ENCODE measurements at regions not wholly inside any gene's neighbourhood (a gene's known extent, or its start where the extent isn't known, plus 50 kb on each side); places are given as distances from the start of the nearest gene placed in this dataset.

DNA sequence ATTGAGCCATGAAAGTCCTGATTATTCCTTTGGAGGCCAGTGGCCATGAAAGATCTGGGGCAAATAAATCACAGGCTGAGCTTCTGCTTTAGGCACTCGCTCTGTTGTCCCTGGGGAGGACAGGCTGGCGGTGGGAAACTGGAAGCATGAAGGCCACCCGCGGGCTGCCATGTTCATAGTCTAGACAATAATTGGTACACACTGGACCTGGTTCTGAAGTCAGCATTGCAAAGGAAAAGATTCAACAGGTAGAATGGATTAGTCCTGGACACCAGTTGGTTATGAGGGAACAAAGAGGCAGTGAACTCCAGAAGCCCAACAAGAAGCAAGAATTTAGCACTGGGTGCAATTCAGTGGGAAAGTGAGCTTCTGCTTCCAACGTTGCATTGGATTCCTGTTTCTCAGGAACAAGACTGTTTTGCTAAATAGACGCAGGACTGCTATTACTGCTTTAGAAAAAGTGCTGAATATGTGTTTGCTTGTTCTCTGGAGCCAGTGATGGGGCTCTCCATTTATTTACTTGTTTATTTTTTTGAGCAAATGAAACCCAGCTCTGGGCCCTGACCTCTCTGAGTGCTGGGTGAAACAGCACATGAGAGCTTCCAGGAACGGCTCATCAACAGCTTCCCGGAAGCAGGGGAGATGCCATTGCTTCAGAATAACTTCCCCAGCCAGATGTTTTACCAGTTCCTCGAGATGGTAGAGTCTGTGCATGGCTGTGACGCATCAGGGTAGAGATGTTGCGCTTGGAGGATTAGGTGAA lies 336.4 kb downstream of the ZNF536 start:
- no peak for TF ChIP-seq CTCF (conservative IDR thresholded peaks at IDR 0.05 in 1 of 2, IDR thresholded peaks at IDR 0.05 in 1 of 2; ENCODE audit: low read depth in 1 of 2, low read length in 2 of 2)
- no peak for TF ChIP-seq EZH2 (IDR thresholded peaks at IDR 0.05; ENCODE audit: low read length, missing control alignments)

All from fibroblast of lung (primary cell).